ENCODE measurements at regions not wholly inside any gene's neighbourhood (a gene's known extent, or its start where the extent isn't known, plus 50 kb on each side); places are given as distances from the start of the nearest gene placed in this dataset.

DNA sequence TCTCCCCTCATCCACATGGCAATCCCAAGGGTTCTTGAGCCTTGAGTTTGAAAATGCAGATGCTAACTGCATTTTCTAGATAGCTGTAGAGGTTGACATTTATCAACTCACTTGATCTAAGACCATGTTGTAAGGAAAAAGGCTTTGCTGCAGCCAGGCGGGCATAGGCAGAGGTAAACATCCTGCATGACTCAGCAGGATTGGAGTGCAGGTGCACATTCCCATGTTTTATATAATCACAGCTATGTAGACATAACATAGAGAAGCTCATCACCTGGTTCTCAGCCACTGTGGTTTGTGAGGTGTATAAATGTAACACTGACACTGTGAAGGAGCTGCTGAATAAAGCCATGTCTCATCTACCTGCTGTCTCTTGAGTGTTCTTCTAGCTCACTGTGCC lies 62.3 kb upstream of the PDE5A start:
- Histone ChIP-seq H3K9me3 (replicated peaks) (no peaks in the 10 kb centered on the region), H3K4me1 (no peaks in the 10 kb centered on the region), H3K27ac (replicated peaks) (no peak overlapping the region), H3K36me3 (no peaks in the 10 kb centered on the region), H3K27me3 (ENCODE audit: low read depth) (no peaks in the 10 kb centered on the region), H3K4me3 (no peak overlapping the region)
- TF ChIP-seq, protein P1, sequence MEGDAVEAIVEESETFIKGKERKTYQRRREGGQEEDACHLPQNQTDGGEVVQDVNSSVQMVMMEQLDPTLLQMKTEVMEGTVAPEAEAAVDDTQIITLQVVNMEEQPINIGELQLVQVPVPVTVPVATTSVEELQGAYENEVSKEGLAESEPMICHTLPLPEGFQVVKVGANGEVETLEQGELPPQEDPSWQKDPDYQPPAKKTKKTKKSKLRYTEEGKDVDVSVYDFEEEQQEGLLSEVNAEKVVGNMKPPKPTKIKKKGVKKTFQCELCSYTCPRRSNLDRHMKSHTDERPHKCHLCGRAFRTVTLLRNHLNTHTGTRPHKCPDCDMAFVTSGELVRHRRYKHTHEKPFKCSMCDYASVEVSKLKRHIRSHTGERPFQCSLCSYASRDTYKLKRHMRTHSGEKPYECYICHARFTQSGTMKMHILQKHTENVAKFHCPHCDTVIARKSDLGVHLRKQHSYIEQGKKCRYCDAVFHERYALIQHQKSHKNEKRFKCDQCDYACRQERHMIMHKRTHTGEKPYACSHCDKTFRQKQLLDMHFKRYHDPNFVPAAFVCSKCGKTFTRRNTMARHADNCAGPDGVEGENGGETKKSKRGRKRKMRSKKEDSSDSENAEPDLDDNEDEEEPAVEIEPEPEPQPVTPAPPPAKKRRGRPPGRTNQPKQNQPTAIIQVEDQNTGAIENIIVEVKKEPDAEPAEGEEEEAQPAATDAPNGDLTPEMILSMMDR (IDR thresholded peaks at IDR 0.05; ENCODE audit: borderline replicate concordance), result no peak
- no peak for DNase-seq
- intact Hi-C loops (cut with micrococcal nuclease), result no loop called here

DNA sequence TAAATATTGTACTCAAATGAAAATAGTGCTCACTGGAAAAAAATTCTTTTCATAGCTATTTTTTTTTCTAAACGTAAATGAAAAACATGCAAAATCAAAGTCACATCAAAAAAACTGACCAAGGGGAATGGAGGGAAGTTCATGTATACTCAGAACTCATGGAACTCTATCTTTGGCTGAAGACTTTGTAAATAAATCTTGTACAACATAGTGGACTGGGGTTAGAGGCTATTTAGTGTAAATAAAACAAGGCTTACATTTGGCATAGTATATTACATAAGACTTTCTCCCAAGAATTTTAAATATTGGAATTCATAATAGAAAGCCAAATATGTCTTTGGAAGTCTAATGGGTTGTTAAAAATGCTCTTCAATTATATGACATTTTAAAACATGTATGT lies 59.8 kb upstream of the PDE5A start:
- no peaks in the 10 kb centered on the region for H3K27me3 ChIP-seq (ENCODE audit: low read depth)
- TF ChIP-seq, protein P1 (IDR thresholded peaks at IDR 0.05; ENCODE audit: borderline replicate concordance), result no peak
- no peaks in the 10 kb centered on the region for H3K9me3 ChIP-seq (replicated peaks)
- no peak overlapping the region for H3K27ac ChIP-seq (replicated peaks)
- intact Hi-C loops (cut with micrococcal nuclease), result no loop called here
- H3K36me3 ChIP-seq, result no peaks in the 10 kb centered on the region
- no peak for DNase-seq
- H3K4me3 ChIP-seq, result no peak overlapping the region
- no peaks in the 10 kb centered on the region for H3K4me1 ChIP-seq

DNA sequence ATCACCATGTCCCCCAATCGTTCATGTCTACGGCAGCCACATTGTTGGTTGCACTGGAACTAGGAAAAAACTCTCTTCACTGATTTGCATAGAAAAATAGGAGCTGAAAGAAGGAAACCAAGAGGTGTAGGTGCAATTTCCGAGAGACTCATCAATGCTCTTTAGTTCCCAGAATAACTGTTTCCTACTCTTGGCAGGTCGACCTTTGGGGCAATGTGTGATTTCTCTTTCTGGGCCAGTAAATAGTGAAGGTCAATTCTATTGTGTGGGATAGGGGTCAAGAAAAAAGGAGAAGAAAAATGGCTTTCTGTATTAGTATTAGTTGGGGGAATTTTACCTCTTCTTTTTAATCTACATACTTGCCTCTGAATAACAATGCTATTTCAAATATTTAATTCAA lies 55.9 kb upstream of the PDE5A start:
- Histone ChIP-seq H3K4me1 (no peaks in the 10 kb centered on the region), H3K36me3 (no peaks in the 10 kb centered on the region), H3K27ac (replicated peaks) (peak overlapping the region; percentile 50), H3K4me3 (no peak overlapping the region), H3K9me3 (replicated peaks) (no peaks in the 10 kb centered on the region), H3K27me3 (ENCODE audit: low read depth) (no peaks in the 10 kb centered on the region)
- TF ChIP-seq, protein P1 (IDR thresholded peaks at IDR 0.05; ENCODE audit: borderline replicate concordance), result no peak
- intact Hi-C loops (cut with micrococcal nuclease), result no loop called here
- DNase-seq, result no peak

DNA sequence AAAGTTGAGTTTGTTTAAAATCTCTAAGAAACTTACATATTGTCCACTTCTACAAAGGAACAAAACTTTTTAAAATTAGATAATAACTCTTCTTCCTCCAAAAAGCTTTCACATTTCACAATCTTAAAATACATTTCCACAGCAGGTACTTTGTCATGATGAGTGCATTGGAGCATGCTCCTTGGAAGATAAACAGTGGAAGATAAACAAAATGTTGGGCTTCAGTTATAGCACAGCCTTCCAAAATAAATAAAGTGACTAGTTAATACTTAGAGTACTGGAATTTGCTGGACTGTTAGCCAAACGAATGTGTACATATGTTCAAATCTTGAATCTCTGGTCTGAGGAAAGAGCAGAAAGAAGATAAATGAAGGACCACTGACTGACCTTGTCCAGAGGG lies 54.9 kb upstream of the PDE5A start:
- no peaks in the 10 kb centered on the region for H3K27me3 ChIP-seq (ENCODE audit: low read depth)
- H3K4me3 ChIP-seq, result no peak overlapping the region
- TF ChIP-seq, protein P1 (IDR thresholded peaks at IDR 0.05; ENCODE audit: borderline replicate concordance), result no peak
- peak overlapping the region; percentile 50 for H3K27ac ChIP-seq (replicated peaks)
- intact Hi-C loops (cut with micrococcal nuclease), result no loop called here
- no peaks in the 10 kb centered on the region for H3K9me3 ChIP-seq (replicated peaks)
- H3K4me1 ChIP-seq, result no peaks in the 10 kb centered on the region
- no peak for DNase-seq
- no peaks in the 10 kb centered on the region for H3K36me3 ChIP-seq

DNA sequence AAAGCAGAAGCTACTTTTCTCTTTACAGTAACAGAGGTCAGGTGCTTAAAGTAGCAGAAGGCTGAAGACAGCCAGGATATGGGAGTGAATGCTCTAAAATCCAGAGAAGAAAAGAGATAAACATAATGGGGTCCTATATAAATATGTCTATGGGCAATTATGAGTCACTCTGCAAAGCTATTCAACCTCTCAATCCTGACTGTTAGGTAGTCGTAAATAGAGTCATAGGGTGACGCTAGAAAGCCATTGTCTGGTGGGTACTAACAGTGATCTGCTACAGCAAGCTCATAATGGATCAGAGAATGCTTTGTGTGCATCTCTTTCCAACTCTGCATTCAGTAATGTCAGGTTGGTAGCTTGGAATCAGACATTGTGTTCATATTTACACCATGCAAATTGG lies 53.5 kb upstream of the PDE5A start:
- no peak for DNase-seq
- H3K9me3 ChIP-seq (replicated peaks), result no peaks in the 10 kb centered on the region
- intact Hi-C loops (cut with micrococcal nuclease), result no loop called here
- no peaks in the 10 kb centered on the region for H3K4me1 ChIP-seq
- H3K36me3 ChIP-seq, result no peaks in the 10 kb centered on the region
- H3K4me3 ChIP-seq, result no peak overlapping the region
- TF ChIP-seq, protein P1 (IDR thresholded peaks at IDR 0.05; ENCODE audit: borderline replicate concordance), result no peak
- H3K27ac ChIP-seq (replicated peaks), result no peak overlapping the region
- H3K27me3 ChIP-seq (ENCODE audit: low read depth), result no peaks in the 10 kb centered on the region

DNA sequence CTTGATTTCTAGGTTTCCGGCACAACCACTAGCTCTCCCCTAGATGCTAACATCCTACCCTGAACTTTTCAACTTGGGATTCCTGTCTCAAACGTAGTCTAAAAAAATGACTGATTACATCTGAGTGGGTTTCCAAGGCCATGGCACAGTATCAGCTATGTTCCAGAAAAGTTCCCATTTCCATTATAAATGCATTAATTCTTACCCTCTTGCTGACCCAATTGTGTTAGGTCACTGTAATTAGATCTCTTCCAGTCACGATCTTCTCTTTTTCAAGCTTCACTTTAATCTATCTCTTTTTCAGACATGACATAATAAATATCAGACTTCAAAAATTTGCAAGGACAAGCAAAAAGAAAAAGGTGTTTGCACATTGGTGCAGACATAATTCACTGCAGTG lies 50.6 kb upstream of the PDE5A start:
- H3K36me3 ChIP-seq, result no peaks in the 10 kb centered on the region
- intact Hi-C loops (cut with micrococcal nuclease), result no loop called here
- no peak overlapping the region for H3K4me3 ChIP-seq
- H3K9me3 ChIP-seq (replicated peaks), result no peaks in the 10 kb centered on the region
- TF ChIP-seq, protein P1 (IDR thresholded peaks at IDR 0.05; ENCODE audit: borderline replicate concordance), result no peak
- no peaks in the 10 kb centered on the region for H3K4me1 ChIP-seq
- no peak overlapping the region for H3K27ac ChIP-seq (replicated peaks)
- DNase-seq, result no peak
- no peaks in the 10 kb centered on the region for H3K27me3 ChIP-seq (ENCODE audit: low read depth)
